ENCODE measurements at regions not wholly inside any gene's neighbourhood (a gene's known extent, or its start where the extent isn't known, plus 50 kb on each side); places are given as distances from the start of the nearest gene placed in this dataset.

DNA sequence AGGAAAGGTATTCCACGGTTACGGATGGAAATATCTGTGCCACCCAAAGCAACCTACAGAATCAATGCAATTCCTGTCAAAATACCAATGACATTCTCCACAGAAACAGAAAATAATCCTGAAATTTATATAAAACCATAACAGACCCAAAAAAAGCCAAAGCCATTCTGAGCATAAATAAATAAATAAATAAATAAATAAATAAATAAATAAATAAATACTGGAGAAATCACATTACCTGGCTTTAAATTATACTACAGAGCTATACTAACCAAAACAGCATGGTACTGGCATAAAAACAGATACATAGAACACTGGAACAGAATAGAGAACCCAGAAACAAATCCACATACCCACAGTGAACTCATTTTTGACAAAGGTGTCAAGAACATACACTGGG, 191.9 kb upstream of the DUSP10 start:
- CTCF ChIA-PET, result no interaction called here
- H3K27ac Mint-ChIP-seq (ENCODE audit: unreplicated experiment), result no peak overlapping the region
- BruUV-seq (replicated peaks), result no TSS peak

DNA sequence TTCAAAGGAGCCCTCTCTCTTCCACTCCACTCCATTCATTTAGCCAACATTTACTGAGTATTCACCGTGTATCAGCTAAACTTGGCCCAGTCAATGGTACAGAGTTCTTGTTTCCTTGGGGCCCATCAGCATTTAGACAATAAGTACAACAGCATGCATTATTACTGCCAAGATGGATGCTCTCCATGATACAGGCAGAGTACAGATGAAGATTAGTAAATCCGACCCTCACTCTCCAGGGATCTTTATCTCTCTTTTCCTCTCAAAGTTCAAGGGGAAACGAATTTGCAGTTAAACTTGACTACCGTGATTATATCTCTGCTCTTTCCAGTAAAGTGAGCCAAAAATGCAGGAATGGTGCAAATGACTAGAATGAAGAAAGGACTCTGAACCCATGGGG, 184.6 kb upstream of the DUSP10 start:
- ChIA-PET CTCF (interaction anchor here (0.5 kb wide), 1 partner anchor 82 kb away, joined by 7 read pairs; no protein-coding TSS in a partner anchor), POLR2A (no interaction called here)
- no peaks in the 10 kb centered on the region for H3K9me3 ChIP-seq
- no peak for DNase-seq
- H3K4me1 Mint-ChIP-seq (ENCODE audit: low read depth, unreplicated experiment), result no peaks in the 10 kb centered on the region
- BruUV-seq (replicated peaks), result no TSS peak
- H3K36me3 Mint-ChIP-seq (ENCODE audit: insufficient read depth, unreplicated experiment), result no peaks in the 10 kb centered on the region
- H3K4me3 ChIP-seq (ENCODE audit: low read depth, low read length), result no peak overlapping the region
- no peaks in the 10 kb centered on the region for H3K27me3 Mint-ChIP-seq (ENCODE audit: insufficient read depth, unreplicated experiment)
- no peak overlapping the region for H3K27ac Mint-ChIP-seq (ENCODE audit: unreplicated experiment)
- no peaks in the 10 kb centered on the region for H3K4me1 ChIP-seq
- intact Hi-C loops (cut with micrococcal nuclease; ENCODE audit: unreplicated experiment), result no loop called here
- no peaks in the 10 kb centered on the region for H3K27me3 ChIP-seq (replicated peaks; ENCODE audit: control insufficient read depth, insufficient read depth, low read length)
- TF ChIP-seq, protein P1, sequence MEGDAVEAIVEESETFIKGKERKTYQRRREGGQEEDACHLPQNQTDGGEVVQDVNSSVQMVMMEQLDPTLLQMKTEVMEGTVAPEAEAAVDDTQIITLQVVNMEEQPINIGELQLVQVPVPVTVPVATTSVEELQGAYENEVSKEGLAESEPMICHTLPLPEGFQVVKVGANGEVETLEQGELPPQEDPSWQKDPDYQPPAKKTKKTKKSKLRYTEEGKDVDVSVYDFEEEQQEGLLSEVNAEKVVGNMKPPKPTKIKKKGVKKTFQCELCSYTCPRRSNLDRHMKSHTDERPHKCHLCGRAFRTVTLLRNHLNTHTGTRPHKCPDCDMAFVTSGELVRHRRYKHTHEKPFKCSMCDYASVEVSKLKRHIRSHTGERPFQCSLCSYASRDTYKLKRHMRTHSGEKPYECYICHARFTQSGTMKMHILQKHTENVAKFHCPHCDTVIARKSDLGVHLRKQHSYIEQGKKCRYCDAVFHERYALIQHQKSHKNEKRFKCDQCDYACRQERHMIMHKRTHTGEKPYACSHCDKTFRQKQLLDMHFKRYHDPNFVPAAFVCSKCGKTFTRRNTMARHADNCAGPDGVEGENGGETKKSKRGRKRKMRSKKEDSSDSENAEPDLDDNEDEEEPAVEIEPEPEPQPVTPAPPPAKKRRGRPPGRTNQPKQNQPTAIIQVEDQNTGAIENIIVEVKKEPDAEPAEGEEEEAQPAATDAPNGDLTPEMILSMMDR (IDR thresholded peaks at IDR 0.05; ENCODE audit: insufficient read depth in 1 of 2, low read depth in 1 of 2, low read length in 1 of 2, severe bottlenecking in 1 of 2, unreplicated experiment in 1 of 2), result no peak
- H3K9me3 Mint-ChIP-seq (ENCODE audit: unreplicated experiment), result no peaks in the 10 kb centered on the region
- H3K36me3 ChIP-seq (ENCODE audit: control insufficient read depth, insufficient read depth, low read length), result no peaks in the 10 kb centered on the region
- no peak overlapping the region for H3K4me3 Mint-ChIP-seq (ENCODE audit: unreplicated experiment)

More for the DNA sequence above, 191.9 kb upstream of the DUSP10 start:
- H3K4me3 ChIP-seq (ENCODE audit: low read depth, low read length), result no peak overlapping the region
- H3K9me3 Mint-ChIP-seq (ENCODE audit: unreplicated experiment), result no peaks in the 10 kb centered on the region
- TF ChIP-seq, protein P1 (IDR thresholded peaks at IDR 0.05; ENCODE audit: insufficient read depth in 1 of 2, low read depth in 1 of 2, low read length in 1 of 2, severe bottlenecking in 1 of 2, unreplicated experiment in 1 of 2), result no peak
- POLR2A ChIA-PET, result no interaction called here
- no peaks in the 10 kb centered on the region for H3K27me3 Mint-ChIP-seq (ENCODE audit: insufficient read depth, unreplicated experiment)
- no peaks in the 10 kb centered on the region for H3K4me1 ChIP-seq
- H3K27me3 ChIP-seq (replicated peaks; ENCODE audit: control insufficient read depth, insufficient read depth, low read length), result no peaks in the 10 kb centered on the region
- no peaks in the 10 kb centered on the region for H3K36me3 Mint-ChIP-seq (ENCODE audit: insufficient read depth, unreplicated experiment)
- no peak for DNase-seq
- H3K9me3 ChIP-seq, result no peaks in the 10 kb centered on the region
- no peaks in the 10 kb centered on the region for H3K4me1 Mint-ChIP-seq (ENCODE audit: low read depth, unreplicated experiment)
- no peak overlapping the region for H3K4me3 Mint-ChIP-seq (ENCODE audit: unreplicated experiment)
- H3K36me3 ChIP-seq (ENCODE audit: control insufficient read depth, insufficient read depth, low read length), result no peaks in the 10 kb centered on the region
- intact Hi-C loops (cut with micrococcal nuclease; ENCODE audit: unreplicated experiment), result no loop called here

DNA sequence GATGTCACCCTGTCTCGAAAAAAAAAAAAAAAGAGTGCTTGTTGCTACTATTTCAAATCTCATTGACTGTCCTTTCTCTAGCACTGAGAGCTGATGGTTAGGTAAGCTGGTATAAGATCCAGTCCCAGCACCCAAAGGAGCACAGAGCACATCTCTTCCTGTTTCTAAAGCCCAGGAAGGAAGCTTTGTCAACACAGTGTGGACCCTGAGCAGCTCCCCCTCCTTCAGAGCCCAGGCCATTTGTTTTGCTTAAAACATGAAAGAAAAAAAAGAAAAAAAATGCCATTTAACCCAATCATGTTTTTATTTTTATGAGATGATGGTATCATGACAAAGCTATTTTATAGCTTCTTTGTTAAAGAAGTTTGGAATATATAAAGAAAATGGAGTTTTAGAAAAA, 184.1 kb upstream of the DUSP10 start:
- ChIA-PET CTCF (interaction anchor here (0.5 kb wide), 1 partner anchor 82 kb away, joined by 7 read pairs; no protein-coding TSS in a partner anchor), POLR2A (no interaction called here)
- Histone ChIP-seq H3K4me3 (ENCODE audit: low read depth, low read length) (no peak overlapping the region), H3K9me3 (no peaks in the 10 kb centered on the region), H3K36me3 (ENCODE audit: control insufficient read depth, insufficient read depth, low read length) (no peaks in the 10 kb centered on the region), H3K27me3 (replicated peaks; ENCODE audit: control insufficient read depth, insufficient read depth, low read length) (no peaks in the 10 kb centered on the region), H3K4me1 (no peaks in the 10 kb centered on the region)
- Mint-ChIP-seq H3K4me1 (ENCODE audit: low read depth, unreplicated experiment) (no peaks in the 10 kb centered on the region), H3K36me3 (ENCODE audit: insufficient read depth, unreplicated experiment) (no peaks in the 10 kb centered on the region), H3K4me3 (ENCODE audit: unreplicated experiment) (no peak overlapping the region), H3K27ac (ENCODE audit: unreplicated experiment) (no peak overlapping the region), H3K9me3 (ENCODE audit: unreplicated experiment) (no peaks in the 10 kb centered on the region), H3K27me3 (ENCODE audit: insufficient read depth, unreplicated experiment) (no peaks in the 10 kb centered on the region)
- no TSS peak for BruUV-seq (replicated peaks)
- no peak for DNase-seq
- intact Hi-C loops (cut with micrococcal nuclease; ENCODE audit: unreplicated experiment), result no loop called here
- TF ChIP-seq, protein P1 (IDR thresholded peaks at IDR 0.05; ENCODE audit: insufficient read depth in 1 of 2, low read depth in 1 of 2, low read length in 1 of 2, severe bottlenecking in 1 of 2, unreplicated experiment in 1 of 2), result no peak

Measured in Caco-2 (cell line).